ENCODE measurements at regions not wholly inside any gene's neighbourhood (a gene's known extent, or its start where the extent isn't known, plus 50 kb on each side); places are given as distances from the start of the nearest gene placed in this dataset.
"Not testable (repeated sequence)": the region's sequence is repeated elsewhere in the genome, so short reads cannot be mapped to it uniquely, and the experiment has no call there.

DNA sequence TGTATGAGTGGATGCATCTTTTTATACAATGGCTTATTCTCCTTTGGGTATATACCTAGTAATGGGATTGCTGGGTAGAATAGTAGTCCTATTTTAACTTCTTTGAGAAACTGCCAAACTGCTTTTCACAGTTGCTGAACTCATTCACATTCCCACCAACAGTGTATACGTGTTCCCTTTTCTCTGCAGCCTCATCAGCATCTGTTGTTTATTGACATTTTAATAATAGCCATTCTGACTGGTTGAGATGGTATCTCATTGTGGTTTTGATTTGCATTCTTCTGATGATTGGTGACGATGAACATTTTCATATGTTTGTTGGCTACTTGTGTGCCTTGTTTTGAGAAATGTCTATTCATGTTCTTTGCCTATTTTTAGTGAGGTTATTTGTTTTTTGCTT is 687.0 kb upstream of the EPHA5 start:
- FAIRE-seq: no peak

DNA sequence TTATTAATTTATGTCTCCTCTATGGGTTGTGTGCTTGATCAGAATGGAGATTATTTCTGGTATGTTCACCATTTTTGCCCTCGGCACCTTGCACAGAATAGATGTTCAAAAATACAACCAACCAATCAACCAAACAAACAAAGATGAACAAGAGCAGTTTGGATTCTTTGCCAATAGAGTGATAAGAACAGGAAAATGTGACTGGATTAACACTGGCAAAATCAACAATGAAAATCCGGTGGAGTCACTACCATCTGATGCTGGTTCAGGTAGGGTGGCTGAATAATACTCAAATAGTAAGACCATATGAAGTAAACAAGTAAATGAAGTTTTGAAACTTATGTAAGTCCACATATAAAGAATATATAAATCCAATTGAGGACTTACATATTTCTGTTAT is 685.0 kb upstream of the EPHA5 start:
- FAIRE-seq: no peak

DNA sequence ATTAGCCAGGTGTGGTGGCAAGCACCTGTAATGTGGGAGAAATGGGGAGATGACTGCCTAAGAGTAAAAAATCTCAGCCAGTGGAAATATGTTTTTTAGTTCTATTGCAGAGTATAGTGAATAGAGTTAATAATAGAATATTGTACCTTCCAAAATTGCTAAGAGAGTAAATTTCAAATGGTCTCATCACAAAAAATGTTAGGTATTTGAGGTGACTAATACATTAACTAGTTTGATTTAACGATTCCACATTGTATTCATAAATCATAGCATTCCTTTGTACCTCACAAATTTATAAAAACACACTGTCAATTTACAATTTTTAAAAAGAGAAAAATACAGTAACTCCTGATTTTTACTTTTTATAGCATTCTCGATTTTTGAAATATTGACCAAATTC is 681.5 kb upstream of the EPHA5 start:
- no peak for FAIRE-seq

DNA sequence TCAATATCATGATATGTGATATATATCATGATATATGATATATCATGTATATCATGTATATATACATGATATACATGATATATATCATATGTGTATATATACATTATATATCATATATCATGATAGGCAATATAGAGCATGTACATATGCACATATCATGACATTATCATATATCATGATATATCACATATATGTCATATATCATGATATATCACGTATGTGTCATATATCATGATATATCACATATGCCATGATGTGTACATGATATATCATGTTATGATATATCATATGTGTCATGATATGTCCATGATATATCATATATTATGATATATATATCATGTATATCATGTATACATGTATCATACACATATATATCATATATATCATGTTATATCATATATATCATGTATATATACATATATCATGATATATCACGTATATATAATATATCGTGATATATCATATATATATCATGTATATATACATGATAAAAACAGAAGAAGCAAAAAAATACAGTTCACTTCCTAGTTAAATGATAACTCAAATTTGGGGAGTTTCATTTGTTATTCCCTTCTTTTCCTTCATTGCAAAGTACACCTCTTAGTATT is 670.1 kb upstream of the EPHA5 start:
- peak; percentile 5 for FAIRE-seq

DNA sequence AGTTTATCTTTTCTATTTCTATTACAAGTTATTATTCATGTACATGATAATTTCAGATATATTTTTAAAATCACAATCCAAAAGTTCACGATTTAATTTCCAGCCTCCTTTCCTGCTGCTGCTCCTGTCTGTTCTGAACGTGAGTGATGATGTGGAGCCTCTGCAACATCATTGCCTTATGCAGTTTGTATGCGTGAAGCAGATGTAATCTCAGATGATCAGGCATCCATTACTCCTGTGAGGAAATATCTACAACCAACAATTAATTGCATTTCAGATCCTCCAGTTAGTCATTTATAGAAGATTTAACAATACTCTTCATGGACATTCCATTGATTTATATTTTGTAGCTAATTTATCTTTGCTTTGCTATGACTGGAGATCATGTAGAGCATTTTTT is 668.7 kb upstream of the EPHA5 start:
- FAIRE-seq: no peak

DNA sequence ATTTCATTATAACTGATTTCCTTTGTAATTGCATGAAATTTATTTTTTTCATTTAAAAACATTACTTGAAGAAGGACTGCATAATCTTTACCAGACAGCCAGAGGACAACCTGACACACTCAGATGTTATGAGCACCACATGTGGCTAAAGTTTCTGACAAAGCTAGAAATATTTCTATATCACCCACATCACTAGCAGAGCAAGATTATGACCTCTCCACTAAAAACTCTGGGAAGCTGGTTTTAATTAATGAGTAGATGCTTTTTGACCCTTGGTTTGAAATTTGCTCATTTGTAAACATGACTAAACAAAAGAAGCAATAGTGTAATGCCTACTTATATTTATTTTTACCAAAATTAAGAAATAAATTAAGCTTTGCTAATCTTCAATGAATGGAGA is 661.5 kb upstream of the EPHA5 start:
- FAIRE-seq: no peak

DNA sequence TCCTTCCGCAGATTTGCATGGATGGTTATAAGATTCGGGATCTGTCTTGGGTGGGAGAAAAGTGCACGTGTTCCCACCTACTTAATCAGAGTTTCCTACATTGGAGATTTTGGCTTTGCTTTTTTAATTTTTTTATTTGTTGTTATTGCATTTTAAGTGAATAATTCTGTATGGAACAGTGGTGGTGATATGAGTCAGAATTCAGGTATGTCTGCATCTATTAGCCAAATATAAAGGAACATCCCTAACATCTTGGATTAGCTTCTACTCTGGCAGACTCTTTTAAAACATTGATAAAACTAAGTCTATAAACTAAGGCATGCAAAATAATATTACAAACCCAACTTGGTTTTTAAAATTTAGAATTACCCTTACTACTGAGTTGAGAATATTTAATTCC is 659.8 kb upstream of the EPHA5 start:
- FAIRE-seq: no peak

DNA sequence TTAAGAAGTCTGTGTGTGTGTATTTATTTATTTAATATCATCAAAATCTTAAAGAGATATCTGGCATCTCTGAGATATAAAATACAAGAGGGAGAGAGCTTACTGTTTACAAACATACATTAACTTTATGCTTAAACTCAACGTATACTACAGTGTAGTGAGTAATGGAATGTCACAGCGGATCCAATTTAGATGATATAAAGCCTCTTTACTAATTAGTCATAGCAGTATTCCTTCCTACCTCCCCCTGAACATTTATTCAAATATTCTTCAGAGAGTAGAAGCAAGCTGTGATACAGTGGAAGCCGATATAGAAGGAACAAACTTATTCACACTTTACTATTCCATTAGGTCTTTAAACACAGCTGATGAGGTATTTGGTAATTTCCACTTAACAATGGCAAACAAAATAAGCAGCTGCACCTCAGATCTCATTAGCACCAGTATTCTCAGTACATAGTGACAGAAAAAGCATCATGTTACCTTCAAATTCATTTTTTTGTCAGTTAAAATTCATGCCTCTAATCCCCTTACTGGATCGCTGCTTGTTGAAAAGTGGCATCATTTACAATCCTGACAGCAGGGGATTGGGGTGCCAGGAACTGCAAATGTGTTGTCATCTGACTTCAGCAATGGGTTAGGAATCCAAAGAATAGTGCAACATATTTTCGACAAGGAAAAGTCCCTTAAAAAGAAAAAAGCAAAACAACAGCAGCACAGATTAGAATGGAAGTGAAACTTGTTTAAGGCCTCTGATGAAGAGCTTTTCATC is 658.7 kb upstream of the EPHA5 start:
- no peak for FAIRE-seq

DNA sequence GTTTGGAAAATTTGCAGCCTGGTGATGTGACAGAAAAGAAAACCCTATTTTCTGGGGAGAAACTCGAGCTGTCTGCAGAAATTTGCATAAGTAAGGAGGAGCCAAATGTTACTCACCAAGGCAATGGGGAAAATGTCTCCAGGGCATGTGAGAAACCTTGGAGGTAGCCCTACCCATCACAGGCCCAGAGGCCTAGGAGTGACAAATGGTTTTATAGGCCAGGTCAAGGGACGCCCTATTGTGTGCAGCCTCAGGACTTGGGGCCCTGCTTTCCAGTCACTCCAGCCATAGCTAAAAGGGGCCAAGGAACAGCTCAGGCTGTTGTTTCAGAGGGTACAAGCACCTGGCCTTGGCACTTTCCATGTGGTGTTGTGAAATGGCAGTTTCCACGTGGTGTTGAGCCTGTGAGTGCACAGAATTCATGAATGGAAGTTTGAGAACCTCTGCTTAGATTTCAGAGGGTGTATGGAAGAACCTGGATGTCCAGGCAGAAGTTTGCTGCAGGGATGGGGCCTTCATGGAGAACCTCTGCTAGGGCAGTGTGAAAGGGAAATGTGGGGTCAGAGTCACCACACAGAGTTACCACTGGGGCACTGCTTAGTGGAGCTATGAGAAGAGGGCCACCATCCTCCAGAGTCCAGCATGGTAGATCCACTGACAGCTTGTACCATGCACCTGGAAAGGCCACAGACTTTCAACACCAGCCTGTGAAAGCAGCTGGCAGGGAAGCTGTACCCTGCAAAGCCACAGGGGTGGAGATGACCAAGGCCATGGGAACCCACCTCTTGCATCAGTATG is 637.6 kb upstream of the EPHA5 start:
- FAIRE-seq: no peak

DNA sequence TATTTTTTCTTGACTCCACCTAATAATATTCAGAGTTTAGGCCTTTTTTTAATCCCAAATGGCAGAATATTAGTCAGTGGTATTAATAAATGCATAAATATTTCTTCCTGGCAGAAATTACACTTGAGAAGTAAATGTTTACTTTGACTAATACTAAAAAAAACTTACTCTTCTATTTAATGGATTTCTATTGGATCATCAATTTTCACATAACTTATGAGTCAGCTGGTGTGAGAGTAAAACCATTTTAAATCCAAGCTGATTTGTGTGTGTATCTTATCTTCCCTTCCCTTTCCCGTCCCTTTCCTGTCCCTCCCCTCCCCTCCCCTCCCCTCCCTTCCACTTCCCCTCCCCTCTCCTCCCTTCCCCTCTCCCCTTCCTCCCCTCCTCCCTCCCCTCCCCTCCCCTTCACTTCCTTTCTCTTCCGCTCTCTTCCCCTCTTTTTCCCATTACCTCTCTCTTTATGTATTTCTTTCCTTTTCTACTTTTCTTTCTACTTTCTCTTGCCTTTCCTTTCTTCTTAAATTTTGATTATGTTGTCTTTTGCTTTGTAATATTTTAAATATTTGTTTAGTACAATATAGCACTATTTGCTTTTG is 630.1 kb upstream of the EPHA5 start:
- FAIRE-seq: no peak

DNA sequence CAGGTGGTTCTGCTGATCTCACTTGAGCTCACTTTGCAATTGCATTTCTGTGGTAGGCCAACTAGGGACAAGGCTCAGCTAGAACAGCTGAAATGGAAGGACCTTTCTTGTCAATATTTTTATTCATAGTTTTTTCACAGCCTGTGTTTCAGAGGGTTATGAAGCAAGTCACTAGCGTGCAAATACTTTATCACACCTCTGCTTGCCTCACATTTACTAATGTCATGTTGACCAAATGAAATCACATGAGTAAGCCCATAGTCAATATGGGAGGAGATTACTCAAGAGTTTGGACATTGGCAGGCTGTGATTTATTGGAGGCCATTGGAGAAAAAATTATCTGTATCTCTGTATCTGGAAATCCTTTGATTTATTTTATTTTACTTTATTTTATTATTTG is 628.3 kb upstream of the EPHA5 start:
- FAIRE-seq: no peak

DNA sequence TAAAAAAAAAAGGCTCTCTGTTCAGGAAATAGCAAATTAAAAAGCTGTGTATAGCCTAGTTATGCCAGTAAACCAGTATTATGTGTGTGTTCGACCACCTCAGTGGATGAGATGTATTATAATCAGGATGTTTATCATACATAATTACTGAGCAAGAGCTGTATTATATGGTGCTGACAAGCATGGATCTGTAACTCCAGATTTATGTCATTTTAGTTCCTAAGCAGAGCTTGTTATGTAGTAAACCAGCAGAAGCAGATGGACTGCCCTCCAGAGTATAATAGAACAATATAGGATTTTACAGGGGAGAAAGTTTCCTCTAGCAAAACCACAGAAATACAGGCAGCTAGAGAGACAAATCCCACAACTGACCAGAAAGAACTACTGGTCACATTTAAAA is 627.4 kb upstream of the EPHA5 start:
- FAIRE-seq: no peak

DNA sequence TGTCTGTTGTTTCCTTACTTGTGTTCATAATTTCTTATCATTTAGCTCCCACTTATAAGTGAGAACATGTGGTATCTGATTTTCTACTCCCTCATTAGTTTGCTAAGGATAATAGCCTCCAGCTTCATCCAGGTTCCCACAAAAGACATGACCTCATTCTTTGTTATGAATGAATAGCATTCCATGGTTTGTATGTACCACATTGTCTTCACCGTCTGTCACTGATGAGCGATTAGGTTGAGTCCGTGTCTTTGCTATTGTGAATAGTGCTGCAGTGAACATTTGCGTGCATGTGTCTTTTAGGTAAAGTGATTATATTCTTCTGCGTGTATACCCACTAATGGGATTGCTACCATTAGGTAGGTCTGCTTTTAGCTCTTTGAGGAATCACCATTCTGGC is 624.3 kb upstream of the EPHA5 start:
- FAIRE-seq: no peak

DNA sequence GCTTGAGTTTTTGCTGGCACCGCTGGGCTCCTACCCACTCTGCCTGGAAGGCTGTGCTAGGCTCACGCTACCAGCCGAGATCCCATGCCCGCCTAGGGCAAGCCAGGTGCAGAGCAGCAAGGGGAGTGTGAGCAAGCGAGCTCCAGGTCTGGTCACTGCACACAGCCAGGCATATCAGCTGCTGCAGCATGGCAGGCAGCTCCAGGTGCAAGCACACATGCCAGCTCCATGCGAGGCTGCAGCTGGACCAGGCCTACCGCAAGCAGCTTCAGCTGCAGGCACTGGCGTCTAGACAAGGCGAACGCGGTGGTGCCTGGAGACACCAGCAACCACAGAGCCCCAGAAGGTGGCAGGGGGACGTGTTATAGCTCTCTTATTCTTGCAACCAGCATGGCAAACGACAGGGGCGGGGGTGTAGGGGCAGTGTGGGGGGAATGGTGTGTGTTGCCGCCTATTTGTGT is 614.7 kb upstream of the EPHA5 start:
- FAIRE-seq: no peak

DNA sequence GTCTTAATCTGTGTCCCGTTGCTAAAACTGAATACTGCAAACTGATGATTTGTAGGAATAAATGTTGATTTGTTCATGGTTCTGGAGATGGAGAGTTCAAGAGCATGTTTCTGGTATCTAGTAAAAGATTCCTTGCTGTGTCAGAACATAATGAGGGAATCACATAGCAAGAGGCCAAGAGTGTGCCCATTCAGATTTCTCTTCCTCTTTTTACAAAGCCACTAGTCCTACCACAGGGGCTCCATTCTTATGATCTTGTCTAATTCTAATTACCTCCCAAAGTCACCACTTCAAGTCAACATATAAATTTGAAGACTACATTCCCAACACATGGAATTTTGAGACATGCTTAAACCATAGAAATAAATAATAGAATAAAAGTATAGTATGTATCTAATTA is 608.8 kb upstream of the EPHA5 start:
- no peak for FAIRE-seq

DNA sequence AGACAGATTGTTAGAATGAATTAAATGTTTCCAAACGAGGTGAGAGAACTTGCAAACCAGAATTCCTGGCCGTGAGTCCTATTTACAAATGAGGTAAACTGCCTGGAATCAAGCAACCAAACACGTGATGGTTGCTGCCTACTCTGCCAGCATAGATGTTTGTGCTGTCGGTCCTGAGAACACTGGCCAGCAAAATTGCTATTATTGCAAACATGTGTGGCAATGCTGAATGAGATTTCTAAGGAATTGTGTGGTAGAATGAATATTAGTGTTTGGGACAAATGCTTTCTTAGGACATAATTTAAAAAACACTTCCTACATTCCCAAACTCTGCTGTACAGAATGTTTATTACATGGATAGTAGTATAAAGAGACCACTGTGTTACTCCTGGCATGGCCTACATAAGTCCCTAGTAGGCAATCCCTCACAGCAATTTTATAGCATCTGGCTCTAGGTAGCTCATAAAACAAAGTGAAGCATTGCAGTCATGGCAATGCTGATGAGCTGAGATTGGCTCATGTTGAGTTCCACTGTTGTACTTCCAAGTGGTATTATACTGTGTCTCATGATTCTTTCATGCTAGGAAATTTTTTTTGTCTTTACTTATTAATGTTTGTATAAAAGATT is 605.2 kb upstream of the EPHA5 start:
- no peak for FAIRE-seq

DNA sequence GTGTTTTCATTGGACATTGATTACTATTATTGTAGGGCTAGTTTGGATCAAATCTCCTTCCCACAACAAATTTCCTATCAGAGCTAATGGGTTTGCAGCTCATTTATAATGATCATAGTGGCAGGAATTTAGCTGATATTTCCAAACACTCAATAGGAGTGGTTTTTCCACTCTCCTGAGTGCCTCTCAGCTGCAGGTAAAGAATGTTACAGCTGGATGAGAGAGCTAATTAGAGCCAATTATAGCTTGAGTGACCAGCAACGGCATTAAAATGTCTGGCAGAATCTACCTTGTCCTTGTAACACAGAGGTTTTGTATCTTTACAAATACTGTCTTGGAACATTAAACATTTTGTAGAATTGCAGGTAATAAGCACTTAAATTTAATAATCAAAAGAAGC is 602.8 kb upstream of the EPHA5 start:
- no peak for FAIRE-seq

DNA sequence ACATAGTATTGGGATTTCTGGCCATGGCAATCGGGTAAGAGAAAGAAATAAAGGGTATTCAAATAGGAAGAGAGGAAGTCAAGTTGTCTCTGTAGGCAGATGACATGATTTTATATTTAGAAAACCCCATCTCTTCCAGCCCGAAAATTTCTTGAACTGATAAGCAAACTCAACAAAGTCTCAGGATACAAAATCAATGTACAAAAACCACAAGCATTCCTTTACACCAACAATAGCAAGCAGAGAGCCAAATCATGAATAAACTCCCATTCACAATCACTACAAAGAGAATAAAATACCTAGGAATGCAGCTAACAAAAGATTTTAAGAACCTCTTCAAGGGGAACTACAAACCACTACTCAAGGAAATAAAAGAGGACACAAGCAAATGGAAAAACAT is 600.1 kb upstream of the EPHA5 start:
- not testable (repeated sequence) for FAIRE-seq

DNA sequence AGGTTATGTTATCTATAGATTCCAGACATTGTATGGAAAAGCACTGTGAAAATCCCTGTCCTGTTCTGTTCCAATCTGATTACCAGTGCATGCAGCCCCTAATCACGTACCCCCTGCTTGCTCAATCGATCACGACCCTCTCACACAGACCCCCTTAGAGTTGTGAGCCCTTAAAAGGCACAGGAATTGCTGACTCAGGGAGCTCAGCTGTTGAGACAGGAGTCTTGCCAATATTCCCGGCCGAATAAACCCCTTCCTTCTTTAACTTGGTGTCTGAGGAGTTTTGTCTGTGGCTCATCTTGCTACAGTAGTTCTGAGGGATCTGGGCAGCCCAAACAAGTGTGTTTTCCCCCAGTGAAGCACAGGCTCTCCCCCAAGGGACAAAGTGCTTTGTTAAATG is 596.3 kb upstream of the EPHA5 start:
- FAIRE-seq: not testable (repeated sequence)

DNA sequence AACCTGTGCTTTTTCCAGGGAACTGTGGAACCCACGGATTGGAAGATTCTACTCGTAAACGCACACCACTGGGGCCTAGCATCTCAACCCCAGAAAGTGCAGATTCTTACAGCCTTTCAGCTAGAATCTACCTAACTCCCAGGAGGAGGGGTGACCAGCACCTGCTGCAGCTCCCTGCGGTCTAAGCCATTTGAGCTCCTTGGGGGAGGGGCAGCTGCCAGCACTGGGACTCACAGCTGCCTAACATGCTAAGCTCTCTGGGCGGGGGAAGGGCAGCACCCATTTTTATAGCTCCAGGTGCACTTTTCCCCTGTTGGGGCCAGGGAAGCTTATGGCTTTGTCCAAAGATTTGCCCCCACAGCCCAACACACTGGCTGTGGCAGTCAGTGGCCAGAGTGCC is 595.7 kb upstream of the EPHA5 start:
- FAIRE-seq: no peak

DNA sequence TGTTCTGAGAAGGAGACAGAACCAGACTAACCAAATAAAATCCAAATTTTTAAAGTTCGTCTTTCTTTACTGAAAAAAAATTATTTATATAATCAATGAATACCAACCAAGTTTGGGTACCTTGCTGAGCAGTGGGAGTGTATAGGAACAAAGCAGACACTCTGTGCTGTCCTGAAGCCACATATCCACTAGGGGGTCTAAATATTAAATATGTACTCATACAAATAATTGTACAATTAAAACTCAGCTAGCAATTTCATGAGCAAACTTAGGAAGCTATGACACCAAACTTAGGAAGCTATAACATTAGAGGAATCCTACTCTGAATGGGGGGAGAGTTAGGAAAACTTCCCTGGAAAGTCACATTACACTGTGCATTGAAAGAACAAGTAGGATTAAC is 582.0 kb upstream of the EPHA5 start:
- FAIRE-seq: no peak

DNA sequence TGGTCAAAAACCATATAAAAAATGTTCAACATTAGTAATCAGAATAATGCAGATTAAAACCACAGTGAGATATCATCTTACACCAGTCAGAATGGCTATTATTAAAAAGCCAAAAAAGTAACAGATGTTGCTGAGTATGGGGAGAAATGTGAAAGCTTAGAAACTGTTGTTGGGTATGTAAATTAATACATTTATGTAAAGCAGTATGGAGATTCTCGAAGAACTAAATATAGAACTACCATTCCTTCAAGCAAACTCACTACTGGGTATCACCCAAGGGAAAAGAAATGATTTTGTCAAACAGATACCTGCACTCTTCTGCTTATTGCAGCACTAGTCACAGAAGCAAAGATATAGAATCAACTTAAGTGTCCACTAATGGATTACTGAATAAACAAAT is 576.4 kb upstream of the EPHA5 start:
- no peak for FAIRE-seq

DNA sequence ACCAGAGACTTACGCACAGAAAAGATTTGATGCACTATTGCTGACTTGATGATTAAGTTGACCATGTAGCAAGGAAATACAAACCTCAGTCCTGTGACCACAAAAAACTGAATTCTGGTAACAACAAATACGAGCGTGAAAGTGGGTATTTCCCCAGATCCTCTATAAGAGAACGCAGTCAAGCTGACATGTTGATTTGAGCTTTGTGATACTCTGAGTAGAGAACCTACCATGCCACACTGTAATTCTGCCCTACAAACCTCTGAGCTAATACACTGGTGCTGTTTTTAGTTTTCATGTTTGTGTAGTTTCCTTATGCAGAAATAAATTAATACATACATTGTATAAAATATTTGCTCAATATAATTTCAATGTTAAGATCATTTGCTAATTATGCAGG is 565.6 kb upstream of the EPHA5 start:
- FAIRE-seq: no peak
